Adrenal gland (tissue), 5 donors: ENCODE measurements at regions not wholly inside any gene's neighbourhood (a gene's known extent, or its start where the extent isn't known, plus 50 kb on each side); places are given as distances from the start of the nearest gene placed in this dataset.

ENCODE experiments used
- CTCF ChIP-seq, 6 experiments: fragments of 450-650 bp in 4 of 6; fragments of 200-600 bp in 2 of 6; sonication (generic) in 1 of 6; IDR thresholded peaks; 1 replicate in 5 of 6; 2 replicates in 1 of 6; pipeline versions ENCODE4 v1.5.1 to v1.8.0; 2016 to 2021; ENCODE audit warnings: antibody characterized with exemption in 6 of 6, mild to moderate bottlenecking in 2 of 6, moderate library complexity in 1 of 6
- POLR2A ChIP-seq, 2 donors: fragments of 450-650 bp; IDR thresholded peaks; one replicate each; pipeline ENCODE4 v1.6.1; 2017; ENCODE audit warnings: antibody characterized with exemption in 2 of 2, mild to moderate bottlenecking in 2 of 2, moderate library complexity in 1 of 2
- donor health status: DM: no; HTN: no; CAD: no.

- TF ChIP-seq CTCF (IDR thresholded peaks at IDR 0.05) (no peak), POLR2A (IDR thresholded peaks at IDR 0.05) (no peak)
Measured at GRCh38 chr17:45715787-45716186, 68.3 kb upstream of the CRHR1 start.
